Breast epithelium (tissue), 4 donors: ENCODE measurements at regions not wholly inside any gene's neighbourhood (a gene's known extent, or its start where the extent isn't known, plus 50 kb on each side); places are given as distances from the start of the nearest gene placed in this dataset.

Experiments
- DNase-seq, 2 donors: peaks; one replicate each; pipeline ENCODE4 v3.0.0-alpha.2; 2019; ENCODE audit warnings: low spot score in 2 of 2
- H3K27ac ChIP-seq, 2 donors: fragments of 200-600 bp; sonication (generic) in 1 of 2; one replicate each; pipeline ENCODE4 v1.5.1; 2016 to 2019; ENCODE audit warnings: mild to moderate bottlenecking in 1 of 2
- H3K27me3 ChIP-seq, 2 donors: fragments of 200-600 bp; sonication (generic) in 1 of 2; one replicate each; pipeline versions ENCODE4 v1.5.1 to v1.6.0; 2017 to 2019; ENCODE audit warnings: control low read depth in 1 of 2, mild to moderate bottlenecking in 1 of 2
- H3K36me3 ChIP-seq: fragments of 200-600 bp; one replicate; pipeline ENCODE4 v1.5.1; 2019
- H3K4me1 ChIP-seq, 2 donors: fragments of 200-600 bp; sonication (generic); one replicate each; pipeline ENCODE4 v1.5.1; 2016 to 2019; ENCODE audit warnings: control low read depth in 1 of 2
- H3K4me3 ChIP-seq, 3 donors: fragments of 200-600 bp; sonication (generic); 1 replicate in 2 of 3; 2 replicates in 1 of 3; pipeline ENCODE4 v1.5.1; 2016 to 2019; ENCODE audit warnings: mild to moderate bottlenecking in 3 of 3, moderate library complexity in 2 of 3
- H3K9me3 ChIP-seq, 2 donors: fragments of 200-600 bp; sonication (generic) in 1 of 2; one replicate each; pipeline ENCODE4 v1.5.1; 2016 to 2019; ENCODE audit warnings: control low read depth in 1 of 2
- POLR2A ChIP-seq: fragments of 450-650 bp; IDR thresholded peaks from one replicate; pipeline ENCODE4 v1.6.1; 2016; ENCODE audit warnings: antibody characterized with exemption, mild to moderate bottlenecking, moderate library complexity
- POLR2AphosphoS5 ChIP-seq, 3 donors: sonication (generic); formaldehyde crosslinking; IDR thresholded peaks; one replicate each; pipeline ENCODE4 v1.6.1; 2017; ENCODE audit warnings: antibody characterized with exemption in 3 of 3
- intact Hi-C: fragments of 100-400 bp; cut with DNase I; formaldehyde crosslinking; loops from one replicate; pipeline ENCODE4 v1.15.1; 2023; ENCODE audit warnings: low total_unique reads
- TF ChIP-seq, protein P1 (sequence below), 3 donors: fragments of 450-650 bp; IDR thresholded peaks; one replicate each; pipeline ENCODE4 v1.5.1; 2016 to 2017; ENCODE audit warnings: antibody characterized with exemption in 3 of 3, mild to moderate bottlenecking in 3 of 3, moderate library complexity in 3 of 3

DNA sequence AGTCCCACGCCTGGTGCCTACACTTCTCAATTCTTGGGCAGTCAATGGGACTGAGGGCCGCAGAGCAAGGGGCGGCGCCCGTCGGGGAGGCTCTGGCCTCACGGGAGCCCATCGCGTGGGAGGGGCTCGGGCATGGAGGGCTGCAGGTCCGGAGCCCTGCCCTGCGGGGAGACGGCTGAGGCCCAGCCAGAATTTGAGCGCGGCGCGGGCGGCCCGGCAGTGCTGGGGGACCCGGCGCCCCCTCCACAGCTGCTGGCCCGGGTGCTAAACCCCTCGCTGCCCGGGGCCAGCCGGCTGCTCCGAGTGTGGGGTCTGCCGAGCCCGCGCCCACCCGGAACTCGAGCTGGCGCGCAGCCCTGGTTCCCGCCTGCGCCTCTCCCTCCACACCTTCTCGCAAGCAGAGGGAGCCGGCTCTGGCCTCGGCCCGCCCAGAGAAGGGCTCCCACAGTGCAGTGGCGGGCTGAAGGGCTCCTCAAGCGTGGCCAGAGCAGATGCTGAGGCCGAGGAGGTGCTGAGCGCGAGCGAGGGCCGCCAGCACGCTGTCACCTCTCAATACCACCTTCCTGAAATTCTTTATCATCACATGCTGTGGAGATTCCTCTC lies 58.5 kb downstream of the BAK1 start:
- H3K4me3 ChIP-seq: no peak overlapping the region
- no peaks in the 10 kb centered on the region for H3K27me3 ChIP-seq
- no peaks in the 10 kb centered on the region for H3K36me3 ChIP-seq
- TF ChIP-seq POLR2A (no peak), POLR2AphosphoS5 (IDR thresholded peaks at IDR 0.05) (no peak)
- TF ChIP-seq, protein P1, sequence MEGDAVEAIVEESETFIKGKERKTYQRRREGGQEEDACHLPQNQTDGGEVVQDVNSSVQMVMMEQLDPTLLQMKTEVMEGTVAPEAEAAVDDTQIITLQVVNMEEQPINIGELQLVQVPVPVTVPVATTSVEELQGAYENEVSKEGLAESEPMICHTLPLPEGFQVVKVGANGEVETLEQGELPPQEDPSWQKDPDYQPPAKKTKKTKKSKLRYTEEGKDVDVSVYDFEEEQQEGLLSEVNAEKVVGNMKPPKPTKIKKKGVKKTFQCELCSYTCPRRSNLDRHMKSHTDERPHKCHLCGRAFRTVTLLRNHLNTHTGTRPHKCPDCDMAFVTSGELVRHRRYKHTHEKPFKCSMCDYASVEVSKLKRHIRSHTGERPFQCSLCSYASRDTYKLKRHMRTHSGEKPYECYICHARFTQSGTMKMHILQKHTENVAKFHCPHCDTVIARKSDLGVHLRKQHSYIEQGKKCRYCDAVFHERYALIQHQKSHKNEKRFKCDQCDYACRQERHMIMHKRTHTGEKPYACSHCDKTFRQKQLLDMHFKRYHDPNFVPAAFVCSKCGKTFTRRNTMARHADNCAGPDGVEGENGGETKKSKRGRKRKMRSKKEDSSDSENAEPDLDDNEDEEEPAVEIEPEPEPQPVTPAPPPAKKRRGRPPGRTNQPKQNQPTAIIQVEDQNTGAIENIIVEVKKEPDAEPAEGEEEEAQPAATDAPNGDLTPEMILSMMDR (IDR thresholded peaks at IDR 0.05): no peak
- DNase-seq: no peak
- H3K27ac ChIP-seq: no peak overlapping the region
- H3K4me1 ChIP-seq: no peaks in the 10 kb centered on the region
- H3K9me3 ChIP-seq: no peaks in the 10 kb centered on the region
- intact Hi-C loops: loop anchor here (10.0 kb wide), 1 partner anchor 463 kb away; no protein-coding TSS in a partner anchor
